ENCODE measurements at regions not wholly inside any gene's neighbourhood (a gene's known extent, or its start where the extent isn't known, plus 50 kb on each side); places are given as distances from the start of the nearest gene placed in this dataset.
"Not testable (repeated sequence)": the region's sequence is repeated elsewhere in the genome, so short reads cannot be mapped to it uniquely, and the experiment has no call there.

- not testable (repeated sequence) for DNase-seq
Measured at GRCh38 chr7:101679653-101680173, 50.6 kb upstream of the MYL10 start.

GRCh38 chr7:101680406-101681145 lies 51.5 kb upstream of the MYL10 start:
- DNase-seq = no peak

- DNase-seq = peak; percentile 54
Measured at GRCh38 chr7:101681170-101682007, 52.3 kb upstream of the MYL10 start.

GRCh38 chr7:101684983-101685330 lies 55.9 kb upstream of the MYL10 start:
- no peak for DNase-seq

GRCh38 chr7:101686030-101686429 lies 56.9 kb upstream of the MYL10 start:
- no peak for DNase-seq

GRCh38 chr7:101687081-101687480 lies 58.0 kb upstream of the MYL10 start:
- no peak for DNase-seq

GRCh38 chr7:101687791-101688182 lies 58.7 kb upstream of the MYL10 start:
- DNase-seq = no peak

GRCh38 chr7:101688183-101688831 lies 59.2 kb upstream of the MYL10 start:
- peak; percentile 79 for DNase-seq

GRCh38 chr7:101688995-101689907 lies 60.2 kb upstream of the MYL10 start:
- no peak for DNase-seq

GRCh38 chr7:101690061-101690460 lies 61.0 kb upstream of the MYL10 start:
- DNase-seq = no peak

GRCh38 chr7:101691822-101692384 lies 62.8 kb upstream of the MYL10 start:
- DNase-seq = no peak

GRCh38 chr7:101693498-101694091 lies 64.5 kb upstream of the MYL10 start:
- DNase-seq = no peak

GRCh38 chr7:101698964-101699363 lies 69.9 kb upstream of the MYL10 start:
- peak; percentile 57 for DNase-seq

- DNase-seq = peak; percentile 47
Measured at GRCh38 chr7:101699399-101699798, 70.3 kb upstream of the MYL10 start.

GRCh38 chr7:101699881-101700823 lies 71.1 kb upstream of the MYL10 start:
- no peak for DNase-seq

- DNase-seq = no peak
Measured at GRCh38 chr7:101701153-101701794, 72.2 kb upstream of the MYL10 start.

- DNase-seq = peak; percentile 45
Measured at GRCh38 chr7:101702362-101702850, 73.3 kb upstream of the MYL10 start.

- peak; percentile 76 for DNase-seq
Measured at GRCh38 chr7:101705331-101705730, 76.2 kb upstream of the MYL10 start.

- DNase-seq = peak; percentile 97
Measured at GRCh38 chr7:101707587-101707986, 78.5 kb upstream of the MYL10 start.

- no peak for DNase-seq
Measured at GRCh38 chr7:101708223-101708622, 79.1 kb upstream of the MYL10 start.
